ENCODE measurements at regions not wholly inside any gene's neighbourhood (a gene's known extent, or its start where the extent isn't known, plus 50 kb on each side); places are given as distances from the start of the nearest gene placed in this dataset.

GRCh38 chr16:85460252-85461021, 152.7 kb upstream of the GSE1 start:
- peak; percentile 91 to 93 for DNase-seq
- TF ChIP-seq, protein P1, sequence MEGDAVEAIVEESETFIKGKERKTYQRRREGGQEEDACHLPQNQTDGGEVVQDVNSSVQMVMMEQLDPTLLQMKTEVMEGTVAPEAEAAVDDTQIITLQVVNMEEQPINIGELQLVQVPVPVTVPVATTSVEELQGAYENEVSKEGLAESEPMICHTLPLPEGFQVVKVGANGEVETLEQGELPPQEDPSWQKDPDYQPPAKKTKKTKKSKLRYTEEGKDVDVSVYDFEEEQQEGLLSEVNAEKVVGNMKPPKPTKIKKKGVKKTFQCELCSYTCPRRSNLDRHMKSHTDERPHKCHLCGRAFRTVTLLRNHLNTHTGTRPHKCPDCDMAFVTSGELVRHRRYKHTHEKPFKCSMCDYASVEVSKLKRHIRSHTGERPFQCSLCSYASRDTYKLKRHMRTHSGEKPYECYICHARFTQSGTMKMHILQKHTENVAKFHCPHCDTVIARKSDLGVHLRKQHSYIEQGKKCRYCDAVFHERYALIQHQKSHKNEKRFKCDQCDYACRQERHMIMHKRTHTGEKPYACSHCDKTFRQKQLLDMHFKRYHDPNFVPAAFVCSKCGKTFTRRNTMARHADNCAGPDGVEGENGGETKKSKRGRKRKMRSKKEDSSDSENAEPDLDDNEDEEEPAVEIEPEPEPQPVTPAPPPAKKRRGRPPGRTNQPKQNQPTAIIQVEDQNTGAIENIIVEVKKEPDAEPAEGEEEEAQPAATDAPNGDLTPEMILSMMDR (IDR thresholded peaks at IDR 0.05), result no peak
- TF ChIP-seq POLR2A (IDR thresholded peaks at IDR 0.05), result peak in 1 of 2 donors; percentile 34
- whole genome bisulfite sequencing, 2 donors, result 31 to 32% methylated on average over 23 to 24 of the region's 24 CpGs
- Histone ChIP-seq H3K9me3 (no peaks in the 10 kb centered on the region), H3K4me3 (replicated peaks in 1 of 3) (no peak overlapping the region), H3K36me3 (no peaks in the 10 kb centered on the region), H3K27me3 (no peaks in the 10 kb centered on the region), H3K4me1 (peaks cover 72 to 81% of the 10 kb centered on the region in 2 donors), H3K27ac (peak overlapping the region; percentile 89 to 95 (median 92))
- intact Hi-C loops (cut with DNase I), result loop anchor here (5.0 kb wide), 1 partner anchor 97 kb away; no protein-coding TSS in a partner anchor

DNA sequence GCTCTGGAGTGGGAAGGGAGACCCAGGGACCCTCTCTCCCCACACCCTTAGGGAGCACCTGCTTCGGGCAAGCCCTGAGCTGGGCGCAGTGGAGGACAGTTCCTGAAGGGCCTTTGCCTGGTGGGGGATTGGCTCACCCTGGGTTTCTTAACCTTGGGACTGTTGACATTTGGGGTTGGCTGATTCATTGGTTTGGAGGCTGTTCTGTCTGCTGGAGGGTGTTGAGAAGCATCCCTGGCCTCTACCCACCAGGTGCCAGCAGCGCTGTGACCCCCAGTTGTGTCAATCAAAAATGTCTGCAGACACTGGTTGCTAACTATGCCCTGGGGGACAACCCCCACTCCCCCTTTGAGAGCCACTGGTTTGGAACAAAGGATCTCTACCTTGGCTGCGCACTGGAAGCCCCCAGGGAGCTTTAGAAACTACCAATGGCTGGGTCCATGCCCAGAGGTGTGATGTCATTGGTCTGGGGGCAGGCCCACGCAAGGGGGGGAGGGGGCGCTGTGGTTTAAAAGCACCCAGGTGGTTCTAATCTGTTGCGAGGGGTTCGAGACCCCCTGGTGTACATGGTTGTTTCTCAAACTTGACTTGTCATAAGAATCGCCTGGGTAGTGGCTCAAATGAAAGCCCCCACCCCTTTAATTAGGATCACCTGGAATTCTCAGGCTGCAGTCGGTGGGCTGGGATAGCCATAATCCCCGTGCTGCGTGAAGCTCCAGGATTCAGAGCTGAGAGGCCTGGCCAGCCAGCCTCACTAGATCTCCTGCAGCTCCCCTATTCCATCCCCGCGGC, 151.9 kb upstream of the GSE1 start:
- intact Hi-C loops (cut with DNase I), result loop anchor here (5.0 kb wide), 1 partner anchor 96 kb away; no protein-coding TSS in a partner anchor

GRCh38 chr16:85461814-85462713, 151.1 kb upstream of the GSE1 start:
- no peaks in the 10 kb centered on the region for H3K36me3 ChIP-seq
- H3K4me1 ChIP-seq, result peaks cover 82 to 95% of the 10 kb centered on the region in 2 donors
- 2 to 3% methylated on average over 9 to 18 of the region's 35 CpGs for WGBS, 2 donors
- peak overlapping the region in 1 of 3 donors; percentile 24 for H3K4me3 ChIP-seq (replicated peaks in 1 of 3)
- peak overlapping the region; percentile 89 to 95 (median 92) for H3K27ac ChIP-seq
- no peaks in the 10 kb centered on the region for H3K27me3 ChIP-seq
- TF ChIP-seq, protein P1 (IDR thresholded peaks at IDR 0.05), result no peak
- peak in 1 of 2 donors; percentile 72 for TF ChIP-seq POLR2A (IDR thresholded peaks at IDR 0.05)
- H3K9me3 ChIP-seq, result no peaks in the 10 kb centered on the region
- intact Hi-C loops (cut with DNase I), result loop anchor here (5.0 kb wide), 1 partner anchor 95 kb away; no protein-coding TSS in a partner anchor
- peak; percentile 90 to 94 for DNase-seq

More for the DNA sequence above, 151.9 kb upstream of the GSE1 start:
- WGBS, 2 donors, result 24 to 31% methylated on average over 11 to 14 of the region's 14 CpGs
- Histone ChIP-seq H3K27me3 (no peaks in the 10 kb centered on the region), H3K9me3 (no peaks in the 10 kb centered on the region), H3K4me3 (replicated peaks in 1 of 3) (peak overlapping the region in 1 of 3 donors; percentile 1), H3K27ac (peak overlapping the region; percentile 89 to 95 (median 92)), H3K36me3 (no peaks in the 10 kb centered on the region), H3K4me1 (peaks cover 80 to 89% of the 10 kb centered on the region in 2 donors)
- peak; percentile 80 to 89 for DNase-seq
- TF ChIP-seq, protein P1 (IDR thresholded peaks at IDR 0.05), result no peak
- no peak for TF ChIP-seq POLR2A (IDR thresholded peaks at IDR 0.05)

GRCh38 chr16:85462714-85463611, 150.2 kb upstream of the GSE1 start:
- WGBS, 2 donors, result 20 to 35% methylated on average over 10 to 14 of the region's 80 CpGs
- intact Hi-C loops (cut with DNase I), result loop anchor here (5.0 kb wide), 1 partner anchor 94 kb away; no protein-coding TSS in a partner anchor
- DNase-seq, result peak; percentile 61 to 63
- Histone ChIP-seq H3K36me3 (no peaks in the 10 kb centered on the region), H3K4me1 (peaks cover 80 to 86% of the 10 kb centered on the region in 2 donors), H3K9me3 (no peaks in the 10 kb centered on the region), H3K27ac (peak overlapping the region; percentile 64 to 86 (median 85)), H3K27me3 (no peaks in the 10 kb centered on the region), H3K4me3 (replicated peaks in 1 of 3) (peak overlapping the region in 1 of 3 donors; percentile 31)
- TF ChIP-seq, protein P1 (IDR thresholded peaks at IDR 0.05), result no peak
- TF ChIP-seq POLR2A (IDR thresholded peaks at IDR 0.05), result no peak

Data from thyroid gland (tissue), 4 donors.